Germinal center (tissue), 1 donor: ENCODE measurements at regions not wholly inside any gene's neighbourhood (a gene's known extent, or its start where the extent isn't known, plus 50 kb on each side); places are given as distances from the start of the nearest gene placed in this dataset.
"Not testable (repeated sequence)": the region's sequence is repeated elsewhere in the genome, so short reads cannot be mapped to it uniquely, and the experiment has no call there.

Experiments used
- DNase-seq: peaks from one replicate; pipeline ENCODE4 v3.0.0; 2012; ENCODE audit warnings: mixed read lengths, low spot score

GRCh38 chr1:30569384-30569783 is 154.0 kb downstream of the MATN1 start:
- no peak for DNase-seq

- no peak for DNase-seq
These were observed 160.8 kb downstream of the MATN1 start for GRCh38 chr1:30562559-30562958.

GRCh38 chr1:30551603-30552002 is 171.8 kb downstream of the MATN1 start:
- DNase-seq: no peak

- no peak for DNase-seq
These were observed 172.8 kb downstream of the MATN1 start for GRCh38 chr1:30550365-30551220.

GRCh38 chr1:30549872-30550271 is 173.5 kb downstream of the MATN1 start:
- not testable (repeated sequence) for DNase-seq

GRCh38 chr1:30548294-30548693 is 175.1 kb downstream of the MATN1 start:
- no peak for DNase-seq

- not testable (repeated sequence) for DNase-seq
These were observed 176.1 kb downstream of the MATN1 start for GRCh38 chr1:30547326-30547725.

- DNase-seq: no peak
These were observed 178.0 kb downstream of the MATN1 start for GRCh38 chr1:30545365-30545764.

- no peak for DNase-seq
These were observed 181.5 kb downstream of the MATN1 start for GRCh38 chr1:30541721-30542485.

GRCh38 chr1:30540611-30541192 is 182.7 kb downstream of the MATN1 start:
- no peak for DNase-seq

- no peak for DNase-seq
These were observed 183.5 kb downstream of the MATN1 start for GRCh38 chr1:30539884-30540283.

- no peak for DNase-seq
These were observed 184.2 kb downstream of the MATN1 start for GRCh38 chr1:30538993-30539867.

GRCh38 chr1:30538226-30538992 is 185.0 kb downstream of the MATN1 start:
- no peak for DNase-seq

GRCh38 chr1:30537279-30537678 is 186.1 kb downstream of the MATN1 start:
- DNase-seq: no peak

GRCh38 chr1:30536530-30536929 is 186.9 kb downstream of the MATN1 start:
- DNase-seq: no peak

GRCh38 chr1:30535595-30536325 is 187.6 kb downstream of the MATN1 start:
- no peak for DNase-seq

GRCh38 chr1:30534551-30534940 is 188.8 kb downstream of the MATN1 start:
- no peak for DNase-seq

GRCh38 chr1:30533796-30534550 is 189.4 kb downstream of the MATN1 start:
- DNase-seq: no peak

GRCh38 chr1:30533141-30533540 is 190.2 kb downstream of the MATN1 start:
- no peak for DNase-seq

GRCh38 chr1:30532621-30533020 is 190.8 kb downstream of the MATN1 start:
- DNase-seq: no peak
